GM12872 (cell line): ENCODE measurements at regions not wholly inside any gene's neighbourhood (a gene's known extent, or its start where the extent isn't known, plus 50 kb on each side); places are given as distances from the start of the nearest gene placed in this dataset.

ENCODE experiments used
- TF ChIP-seq, protein P1 (sequence below): IDR thresholded peaks from 3 replicates; pipeline ENCODE4 v1.5.1; 2011; ENCODE audit warnings: low read depth, mild to moderate bottlenecking, low read length, moderate library complexity; ENCODE audit not compliant: insufficient read depth

DNA sequence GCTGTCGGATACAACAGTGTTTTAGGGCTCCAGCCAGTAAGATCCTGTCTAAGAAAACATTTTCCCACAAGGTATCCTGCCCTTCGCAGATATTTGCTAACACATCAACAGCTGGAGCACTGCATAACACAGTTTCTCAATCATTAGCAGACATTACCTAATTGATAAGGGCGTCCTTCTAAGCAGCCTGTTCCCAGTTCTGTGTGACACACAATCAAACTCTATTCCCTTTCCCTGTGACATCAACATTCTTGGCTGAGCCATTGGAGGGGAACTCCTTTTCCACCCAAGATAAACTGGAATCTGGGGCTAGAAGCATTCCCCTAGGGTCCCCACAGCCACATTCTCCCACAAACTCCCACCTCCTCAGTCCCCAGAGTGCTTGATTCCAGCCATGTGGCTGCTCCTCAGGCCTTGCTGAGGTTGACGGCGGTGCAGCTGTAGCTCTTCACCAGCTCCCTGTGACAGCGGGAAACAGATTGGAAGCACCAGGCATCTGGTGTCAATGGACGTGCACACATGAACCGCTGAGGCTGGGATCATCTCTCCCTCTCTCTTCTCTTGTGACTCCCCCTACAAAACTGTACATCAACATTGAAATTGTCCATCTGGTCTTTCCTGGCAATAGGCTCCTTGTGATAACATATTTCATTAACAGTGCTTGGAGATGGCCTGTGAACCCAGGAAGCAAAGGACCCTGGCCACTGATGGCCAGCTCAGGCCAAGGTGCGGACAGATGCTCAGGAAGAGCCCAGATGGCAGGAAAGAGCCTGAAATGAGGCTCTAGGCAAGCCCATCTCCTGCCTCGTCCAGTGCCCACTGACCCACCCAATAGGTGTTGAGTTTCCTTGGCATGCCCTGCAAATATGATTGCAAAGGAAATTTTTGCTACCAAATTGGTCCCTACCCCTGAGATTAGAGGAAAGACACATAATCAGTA is 131.1 kb upstream of the TBX20 start:
- TF ChIP-seq, protein P1, sequence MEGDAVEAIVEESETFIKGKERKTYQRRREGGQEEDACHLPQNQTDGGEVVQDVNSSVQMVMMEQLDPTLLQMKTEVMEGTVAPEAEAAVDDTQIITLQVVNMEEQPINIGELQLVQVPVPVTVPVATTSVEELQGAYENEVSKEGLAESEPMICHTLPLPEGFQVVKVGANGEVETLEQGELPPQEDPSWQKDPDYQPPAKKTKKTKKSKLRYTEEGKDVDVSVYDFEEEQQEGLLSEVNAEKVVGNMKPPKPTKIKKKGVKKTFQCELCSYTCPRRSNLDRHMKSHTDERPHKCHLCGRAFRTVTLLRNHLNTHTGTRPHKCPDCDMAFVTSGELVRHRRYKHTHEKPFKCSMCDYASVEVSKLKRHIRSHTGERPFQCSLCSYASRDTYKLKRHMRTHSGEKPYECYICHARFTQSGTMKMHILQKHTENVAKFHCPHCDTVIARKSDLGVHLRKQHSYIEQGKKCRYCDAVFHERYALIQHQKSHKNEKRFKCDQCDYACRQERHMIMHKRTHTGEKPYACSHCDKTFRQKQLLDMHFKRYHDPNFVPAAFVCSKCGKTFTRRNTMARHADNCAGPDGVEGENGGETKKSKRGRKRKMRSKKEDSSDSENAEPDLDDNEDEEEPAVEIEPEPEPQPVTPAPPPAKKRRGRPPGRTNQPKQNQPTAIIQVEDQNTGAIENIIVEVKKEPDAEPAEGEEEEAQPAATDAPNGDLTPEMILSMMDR: no peak

DNA sequence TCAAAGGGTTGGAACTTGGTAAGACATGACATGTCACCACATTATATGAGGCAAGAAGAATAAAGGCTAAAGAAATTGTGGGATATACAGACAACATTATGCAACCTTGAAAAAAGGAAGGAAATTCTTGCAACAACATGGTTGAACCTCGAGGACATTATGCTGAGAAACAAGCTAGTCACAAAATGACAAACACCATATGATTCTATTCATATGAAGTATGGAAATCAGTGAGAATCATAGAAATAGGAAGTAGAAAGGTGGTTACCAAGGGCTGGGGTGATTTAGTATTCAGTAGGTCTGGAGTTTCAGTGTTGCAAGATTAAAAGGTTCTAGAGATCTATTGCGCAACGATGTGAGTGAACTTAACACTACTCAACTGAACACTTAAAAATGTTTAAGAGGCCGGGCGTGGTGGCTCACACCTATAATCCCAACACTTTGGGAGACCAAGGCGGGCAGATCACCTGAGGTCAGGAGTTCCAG is 126.9 kb upstream of the TBX20 start:
- TF ChIP-seq, protein P1: no peak

DNA sequence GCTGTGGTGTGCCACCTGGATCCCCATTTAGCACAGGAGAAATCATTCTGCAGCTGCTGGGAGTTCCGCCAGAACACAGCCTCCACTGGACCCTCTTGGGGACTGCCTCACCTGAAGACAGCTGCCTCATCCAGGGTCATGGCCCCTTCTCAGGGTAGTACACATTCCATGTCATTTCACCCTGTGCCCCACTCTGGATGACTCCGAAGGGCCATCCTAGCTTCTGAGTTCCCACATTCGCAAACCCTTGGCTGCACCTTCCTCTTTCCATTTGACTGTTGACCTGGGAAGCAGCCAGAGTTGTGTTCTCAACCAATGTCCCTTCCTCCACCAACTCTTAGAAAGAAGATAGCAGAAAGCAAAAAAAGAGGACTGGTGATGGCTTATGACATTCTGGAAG is 125.6 kb upstream of the TBX20 start:
- TF ChIP-seq, protein P1: no peak

DNA sequence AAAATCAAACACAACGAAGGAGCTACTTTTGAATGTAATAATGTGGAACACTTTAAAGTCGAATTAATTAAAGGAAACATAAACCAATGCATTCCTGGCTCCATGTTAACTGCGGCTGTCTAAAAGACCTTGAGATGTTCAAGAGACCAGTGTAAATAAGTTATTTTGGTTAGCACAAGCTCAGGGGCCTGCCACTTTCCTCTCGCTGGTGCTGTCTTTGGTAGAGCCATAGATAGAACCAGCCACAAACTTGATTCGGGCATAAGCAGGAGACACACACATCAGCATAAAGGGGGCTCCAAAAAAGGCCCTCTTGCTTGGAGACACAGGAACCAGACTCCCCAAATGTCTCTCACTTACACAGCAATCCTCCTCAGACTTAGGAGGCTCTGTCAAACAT is 121.6 kb upstream of the TBX20 start:
- TF ChIP-seq, protein P1: no peak

DNA sequence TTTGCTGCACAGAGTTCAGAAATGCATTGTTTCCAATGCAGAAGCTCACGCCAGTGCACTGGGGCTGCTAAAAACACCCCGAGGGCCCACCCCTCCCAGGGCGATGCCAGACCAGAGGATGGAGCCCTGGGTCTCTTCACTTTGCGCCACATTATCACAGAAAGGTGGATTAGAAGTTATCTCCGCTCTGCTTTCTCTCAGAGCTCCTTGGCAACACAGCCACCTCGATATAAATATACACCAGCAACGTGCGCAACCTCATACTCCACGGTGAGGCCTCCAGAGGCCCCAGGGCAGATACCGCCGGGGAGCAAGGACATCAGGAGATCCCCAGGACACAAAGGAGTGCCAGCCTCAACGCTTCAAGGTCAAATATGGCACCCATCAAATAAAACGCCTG is 121.0 kb upstream of the TBX20 start:
- TF ChIP-seq, protein P1: no peak

DNA sequence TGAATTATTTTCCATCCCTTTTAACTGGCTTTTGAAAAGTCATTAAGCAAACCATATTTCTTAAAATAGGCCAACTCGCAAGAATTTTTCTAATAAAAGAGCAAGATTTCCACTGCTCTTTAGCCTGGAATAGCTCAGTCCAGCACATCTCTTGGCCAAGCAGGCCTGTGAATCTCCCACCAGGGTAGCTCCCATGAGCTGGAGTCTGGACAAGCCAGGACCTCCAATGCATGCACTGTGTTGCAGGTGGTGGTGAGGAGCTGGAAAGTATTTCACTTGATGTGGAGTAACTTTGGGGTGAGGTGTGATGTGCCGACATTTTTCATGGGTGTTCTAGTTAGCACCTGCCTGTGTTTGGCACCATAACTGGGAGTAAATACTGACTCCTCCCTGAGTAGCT is 117.3 kb upstream of the TBX20 start:
- TF ChIP-seq, protein P1: no peak

DNA sequence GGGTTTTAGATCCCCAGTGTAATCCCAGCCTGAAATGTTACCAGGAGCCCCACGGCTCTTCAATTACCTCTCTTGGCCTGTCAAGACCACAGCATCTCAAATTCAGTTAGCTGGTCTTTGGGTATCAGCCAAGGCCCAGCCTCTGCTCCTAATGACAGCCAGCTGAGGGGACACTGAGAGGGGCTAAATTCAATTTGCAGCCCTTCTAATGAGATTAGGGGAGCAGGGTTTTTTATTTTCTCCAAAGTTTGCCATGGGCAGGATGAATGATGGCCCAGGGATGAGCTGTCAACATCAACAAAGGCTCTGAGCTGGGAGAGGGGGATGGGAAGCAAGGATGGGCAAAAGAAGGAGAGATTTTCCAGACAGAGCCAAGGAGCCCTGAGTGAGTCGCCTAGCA is 116.8 kb upstream of the TBX20 start:
- TF ChIP-seq, protein P1: no peak
